Thyroid gland (tissue), 4 donors: ENCODE measurements at regions not wholly inside any gene's neighbourhood (a gene's known extent, or its start where the extent isn't known, plus 50 kb on each side); places are given as distances from the start of the nearest gene placed in this dataset.
A peak's percentile ranks its signal among the peaks of the same experiment; 100 is the strongest.

Experiments used
- DNase-seq, 2 donors: peaks; one replicate each; pipeline ENCODE4 v3.0.0-alpha.2; 2019
- H3K27ac ChIP-seq, 3 donors: fragments of 200-600 bp; sonication (generic); 1 replicate in 2 of 3; 2 replicates in 1 of 3; pipeline ENCODE4 v1.5.1; 2016 to 2019; ENCODE audit warnings: mild to moderate bottlenecking in 1 of 3, moderate library complexity in 1 of 3
- H3K27me3 ChIP-seq: fragments of 200-600 bp; sonication (generic); one replicate; pipeline ENCODE4 v1.5.1; 2019
- H3K36me3 ChIP-seq, 2 donors: fragments of 200-600 bp; sonication (generic); one replicate each; pipeline ENCODE4 v1.5.1; 2016 to 2019
- H3K4me1 ChIP-seq, 2 donors: fragments of 200-600 bp; sonication (generic); one replicate each; pipeline ENCODE4 v1.5.1; 2017 to 2019
- H3K4me3 ChIP-seq, 3 donors: fragments of 200-600 bp; sonication (generic); replicated peaks in 1 of 3; 1 replicate in 2 of 3; 2 replicates in 1 of 3; pipeline ENCODE4 v1.5.1; 2016; ENCODE audit warnings: mild to moderate bottlenecking in 1 of 3
- H3K9me3 ChIP-seq: fragments of 200-600 bp; sonication (generic); one replicate; pipeline ENCODE4 v1.5.1; 2017
- CTCF ChIP-seq, 6 experiments: fragments of 200-600 bp in 3 of 6; fragments of 450-650 bp in 3 of 6; sonication (generic) in 3 of 6; IDR thresholded peaks; one replicate each; pipeline ENCODE4 v1.5.1; 2016 to 2019; ENCODE audit warnings: antibody characterized with exemption in 6 of 6, mild to moderate bottlenecking in 2 of 6, inconsistent platforms in 1 of 6, moderate library complexity in 1 of 6
- POLR2A ChIP-seq, 2 donors: fragments of 450-650 bp; IDR thresholded peaks; one replicate each; pipeline ENCODE4 v1.6.1; 2017; ENCODE audit warnings: antibody characterized with exemption in 2 of 2, mild to moderate bottlenecking in 2 of 2, moderate library complexity in 1 of 2
- WGBS, 2 donors: methylation state at CpG; one replicate each; pipeline ENCODE4 v1.1.5; 2017; 5-methylcytosine and 5-hydroxymethylcytosine counted together
- intact Hi-C: fragments of 100-400 bp; cut with DNase I; formaldehyde crosslinking; loops from one replicate; pipeline ENCODE4 v1.15.1; 2023

- Histone ChIP-seq H3K27ac (no peak overlapping the region), H3K36me3 (no peaks in the 10 kb centered on the region), H3K9me3 (no peaks in the 10 kb centered on the region), H3K27me3 (no peaks in the 10 kb centered on the region), H3K4me3 (no peak overlapping the region), H3K4me1 (no peaks in the 10 kb centered on the region)
- TF ChIP-seq CTCF (IDR thresholded peaks at IDR 0.05), result no peak
- TF ChIP-seq POLR2A (IDR thresholded peaks at IDR 0.05), result no peak
- DNase-seq, result no peak
- intact Hi-C loops, result no loop called here
- WGBS, 2 donors, result 86 to 90% methylated on average over 2 of the region's 2 CpGs
These were observed 86.0 kb upstream of the PGRMC2 start for GRCh38 chr4:128373628-128374027.

GRCh38 chr4:128371876-128372275 lies 84.3 kb upstream of the PGRMC2 start:
- TF ChIP-seq POLR2A (IDR thresholded peaks at IDR 0.05) (no peak), CTCF (IDR thresholded peaks at IDR 0.05) (no peak)
- Histone ChIP-seq H3K27ac (no peak overlapping the region), H3K4me1 (no peaks in the 10 kb centered on the region), H3K36me3 (no peaks in the 10 kb centered on the region), H3K27me3 (no peaks in the 10 kb centered on the region), H3K4me3 (no peak overlapping the region), H3K9me3 (no peaks in the 10 kb centered on the region)
- intact Hi-C loops, result no loop called here
- DNase-seq, result no peak
- 94 to 96% methylated on average over 2 of the region's 2 CpGs for WGBS, 2 donors

GRCh38 chr4:128371001-128371777 lies 83.6 kb upstream of the PGRMC2 start:
- TF ChIP-seq CTCF (IDR thresholded peaks at IDR 0.05) (no peak), POLR2A (IDR thresholded peaks at IDR 0.05) (no peak)
- no peak for DNase-seq
- WGBS, 2 donors, result 82 to 89% methylated on average over 8 of the region's 8 CpGs

GRCh38 chr4:128366212-128366611 lies 78.6 kb upstream of the PGRMC2 start:
- Histone ChIP-seq H3K4me3 (no peak overlapping the region), H3K27ac (no peak overlapping the region), H3K9me3 (no peaks in the 10 kb centered on the region), H3K27me3 (no peaks in the 10 kb centered on the region), H3K36me3 (no peaks in the 10 kb centered on the region), H3K4me1 (peaks cover 4 to 14% of the 10 kb centered on the region in 2 donors)
- WGBS, 2 donors, result 95 to 96% methylated on average over 4 of the region's 4 CpGs
- no peak for TF ChIP-seq POLR2A (IDR thresholded peaks at IDR 0.05)
- TF ChIP-seq CTCF (IDR thresholded peaks at IDR 0.05), result no peak
- no peak for DNase-seq
- intact Hi-C loops, result no loop called here

More at GRCh38 chr4:128371001-128371777, 83.6 kb upstream of the PGRMC2 start:
- Histone ChIP-seq H3K4me3 (no peak overlapping the region), H3K36me3 (no peaks in the 10 kb centered on the region), H3K9me3 (no peaks in the 10 kb centered on the region), H3K4me1 (no peaks in the 10 kb centered on the region), H3K27ac (no peak overlapping the region), H3K27me3 (no peaks in the 10 kb centered on the region)
- intact Hi-C loops, result no loop called here

GRCh38 chr4:128364565-128364964 lies 77.0 kb upstream of the PGRMC2 start:
- peak; percentile 54 to 65 for DNase-seq
- TF ChIP-seq POLR2A (IDR thresholded peaks at IDR 0.05) (peak in 1 of 2 donors; percentile 71), CTCF (IDR thresholded peaks at IDR 0.05) (no peak)
- H3K36me3 ChIP-seq, result no peaks in the 10 kb centered on the region
- peaks cover 4 to 14% of the 10 kb centered on the region in 2 donors for H3K4me1 ChIP-seq
- H3K27ac ChIP-seq, result peak overlapping the region; percentile 63 to 79 (median 70)
- 44 to 62% methylated on average over 7 of the region's 7 CpGs for WGBS, 2 donors
- H3K4me3 ChIP-seq, result no peak overlapping the region
- H3K27me3 ChIP-seq, result no peaks in the 10 kb centered on the region
- intact Hi-C loops, result no loop called here
- no peaks in the 10 kb centered on the region for H3K9me3 ChIP-seq
